ENCODE measurements at regions not wholly inside any gene's neighbourhood (a gene's known extent, or its start where the extent isn't known, plus 50 kb on each side); places are given as distances from the start of the nearest gene placed in this dataset.

GRCh38 chrY:8552168-8552805, 785.0 kb upstream of the TSPY4 start:
- TF ChIP-seq CTCF (IDR thresholded peaks at IDR 0.05) (no peak), POLR2A (IDR thresholded peaks at IDR 0.05) (no peak)

Measured in Peyer's patch (tissue), 4 donors.